GM12865 (cell line): ENCODE measurements at regions not wholly inside any gene's neighbourhood (a gene's known extent, or its start where the extent isn't known, plus 50 kb on each side); places are given as distances from the start of the nearest gene placed in this dataset.

ENCODE experiments used
- DNase-seq: peaks from one replicate; pipeline ENCODE4 v3.0.0; 2010; ENCODE audit warnings: low read depth
- H3K4me3 ChIP-seq: 2 replicates; pipeline ENCODE4 v1.5.1; 2011; ENCODE audit warnings: mild to moderate bottlenecking, low read depth, low read length, control low read depth
- TF ChIP-seq, protein P1 (sequence below): IDR thresholded peaks from 2 replicates; pipeline ENCODE4 v1.5.1; 2011; ENCODE audit warnings: low read length, control low read depth, low read depth, inconsistent platforms; ENCODE audit not compliant: insufficient read depth; ENCODE audit errors: missing control alignments

GRCh38 chr7:21106296-21106732 is 319.6 kb upstream of the SP8 start:
- no peak overlapping the region for H3K4me3 ChIP-seq
- no peak for DNase-seq
- TF ChIP-seq, protein P1, sequence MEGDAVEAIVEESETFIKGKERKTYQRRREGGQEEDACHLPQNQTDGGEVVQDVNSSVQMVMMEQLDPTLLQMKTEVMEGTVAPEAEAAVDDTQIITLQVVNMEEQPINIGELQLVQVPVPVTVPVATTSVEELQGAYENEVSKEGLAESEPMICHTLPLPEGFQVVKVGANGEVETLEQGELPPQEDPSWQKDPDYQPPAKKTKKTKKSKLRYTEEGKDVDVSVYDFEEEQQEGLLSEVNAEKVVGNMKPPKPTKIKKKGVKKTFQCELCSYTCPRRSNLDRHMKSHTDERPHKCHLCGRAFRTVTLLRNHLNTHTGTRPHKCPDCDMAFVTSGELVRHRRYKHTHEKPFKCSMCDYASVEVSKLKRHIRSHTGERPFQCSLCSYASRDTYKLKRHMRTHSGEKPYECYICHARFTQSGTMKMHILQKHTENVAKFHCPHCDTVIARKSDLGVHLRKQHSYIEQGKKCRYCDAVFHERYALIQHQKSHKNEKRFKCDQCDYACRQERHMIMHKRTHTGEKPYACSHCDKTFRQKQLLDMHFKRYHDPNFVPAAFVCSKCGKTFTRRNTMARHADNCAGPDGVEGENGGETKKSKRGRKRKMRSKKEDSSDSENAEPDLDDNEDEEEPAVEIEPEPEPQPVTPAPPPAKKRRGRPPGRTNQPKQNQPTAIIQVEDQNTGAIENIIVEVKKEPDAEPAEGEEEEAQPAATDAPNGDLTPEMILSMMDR: no peak

DNA sequence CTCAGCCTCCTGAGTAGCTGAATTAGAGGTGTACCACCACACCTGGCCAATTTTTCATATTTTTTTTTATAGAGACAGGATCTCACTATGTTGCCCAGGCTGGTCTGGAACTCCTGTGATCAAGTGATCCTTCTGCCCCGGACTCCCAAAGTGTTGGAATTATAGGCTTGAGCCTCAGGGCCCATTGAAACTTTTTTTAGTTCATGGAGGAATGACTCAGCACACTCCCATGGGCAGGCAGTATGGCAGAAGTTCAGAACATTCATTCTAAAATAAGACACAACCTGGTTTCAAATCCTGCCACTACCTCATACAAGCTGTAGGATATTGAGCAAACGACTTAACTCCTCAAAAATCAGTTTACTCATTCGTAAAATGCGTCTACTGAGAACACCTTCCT is 320.4 kb upstream of the SP8 start:
- TF ChIP-seq, protein P1: no peak
- no peak for DNase-seq
- H3K4me3 ChIP-seq: no peak overlapping the region

GRCh38 chr7:21108182-21108581 is 319.7 kb upstream of the SP4 start:
- TF ChIP-seq, protein P1: no peak
- no peak overlapping the region for H3K4me3 ChIP-seq
- DNase-seq: no peak

GRCh38 chr7:21113609-21114415 is 314.1 kb upstream of the SP4 start:
- DNase-seq: no peak
- H3K4me3 ChIP-seq: no peak overlapping the region
- TF ChIP-seq, protein P1: no peak

GRCh38 chr7:21123586-21123985 is 304.3 kb upstream of the SP4 start:
- no peak overlapping the region for H3K4me3 ChIP-seq
- TF ChIP-seq, protein P1: no peak
- DNase-seq: no peak

GRCh38 chr7:21125297-21125696 is 302.6 kb upstream of the SP4 start:
- no peak overlapping the region for H3K4me3 ChIP-seq
- TF ChIP-seq, protein P1: no peak
- DNase-seq: no peak
